K562 (cell line): ENCODE measurements at regions not wholly inside any gene's neighbourhood (a gene's known extent, or its start where the extent isn't known, plus 50 kb on each side); places are given as distances from the start of the nearest gene placed in this dataset.

Experiments
- CBX8 ChIP-seq: fragments of 200-600 bp; sonication (generic); IDR thresholded peaks from 2 replicates; pipeline ENCODE4 v1.6.1; 2012; ENCODE audit warnings: borderline replicate concordance, mixed run types, low read depth, mild to moderate bottlenecking, moderate library complexity, mixed read lengths, low read length, control low read depth, inconsistent platforms; ENCODE audit not compliant: poor library complexity, severe bottlenecking; ENCODE audit errors: extremely low read depth
- CHD2 ChIP-seq: IDR thresholded peaks from 2 replicates; pipeline ENCODE4 v1.6.1; 2011; ENCODE audit warnings: low read depth, low read length
- CREB1 ChIP-seq, 2 experiments: sonication (generic) in 1 of 2; formaldehyde crosslinking in 1 of 2; IDR thresholded peaks; 2 replicates each; pipeline versions ENCODE4 v1.6.1 to v1.8.0; 2012 to 2022; ENCODE audit warnings: inconsistent platforms in 1 of 2, mild to moderate bottlenecking in 1 of 2, missing genetic modification reagents in 1 of 2, moderate library complexity in 1 of 2
- CREBBP ChIP-seq: IDR thresholded peaks from one replicate; pipeline ENCODE4 v1.6.1; 2012; ENCODE audit warnings: low read depth, mild to moderate bottlenecking, control low read depth, inconsistent platforms, low read length
- CUX1 ChIP-seq: fragments of 200-800 bp; sonication (Bioruptor generic); IDR thresholded peaks from 2 replicates; pipeline ENCODE4 v1.6.1; 2016; ENCODE audit warnings: missing genetic modification characterization, missing compliant biosample characterization
- E2F4 ChIP-seq: sonication (generic); formaldehyde crosslinking; IDR thresholded peaks from 2 replicates; pipeline ENCODE4 v1.8.0; 2022; ENCODE audit warnings: mild to moderate bottlenecking, low read depth, missing genetic modification reagents
- GTF2A2 ChIP-seq: IDR thresholded peaks from 2 replicates; pipeline ENCODE4 v1.6.1; 2016; ENCODE audit warnings: mild to moderate bottlenecking, missing genetic modification characterization, missing compliant biosample characterization
- HDAC1 ChIP-seq, 2 experiments: fragments of 450-650 bp; IDR thresholded peaks; 2 replicates each; pipeline ENCODE4 v1.6.1; 2016 to 2017; ENCODE audit warnings: inconsistent platforms in 1 of 2, mild to moderate bottlenecking in 1 of 2, moderate library complexity in 1 of 2
- HOXB6 ChIP-seq: fragments of 250-450 bp; sonication (Bioruptor Pico); IDR thresholded peaks from 2 replicates; pipeline ENCODE4 v1.5.1; 2022; ENCODE audit warnings: mild to moderate bottlenecking, borderline replicate concordance
- MTA3 ChIP-seq: fragments of 450-650 bp; formaldehyde crosslinking; IDR thresholded peaks from 2 replicates; pipeline ENCODE4 v1.6.1; 2017; ENCODE audit warnings: mild to moderate bottlenecking, borderline replicate concordance
- NR3C1 ChIP-seq: sonication (generic); formaldehyde crosslinking; IDR thresholded peaks from 2 replicates; pipeline ENCODE4 v1.8.1; 2022; ENCODE audit warnings: missing genetic modification reagents
- POLR2B ChIP-seq: fragments of 450-650 bp; IDR thresholded peaks from 2 replicates; pipeline ENCODE4 v1.6.1; 2018; ENCODE audit warnings: low read depth; ENCODE audit not compliant: partially characterized antibody
- PRMT5 ChIP-seq: sonication (generic); formaldehyde crosslinking; IDR thresholded peaks from 2 replicates; pipeline ENCODE4 v1.5.0; 2020; ENCODE audit warnings: missing genetic modification reagents
- RAD51 ChIP-seq: fragments of 450-650 bp; IDR thresholded peaks from 2 replicates; pipeline ENCODE4 v1.7.1; 2016; ENCODE audit warnings: low read depth, mild to moderate bottlenecking, borderline replicate concordance
- SRSF7 ChIP-seq: fragments of 200-400 bp; formaldehyde crosslinking; optimal IDR thresholded peaks from 2 replicates; pipeline ENCODE3; 2017; ENCODE audit warnings: mild to moderate bottlenecking, low read depth, low read length
- TFAP4 ChIP-seq: sonication (generic); formaldehyde crosslinking; IDR thresholded peaks from 2 replicates; pipeline ENCODE4 v1.8.0; 2022; ENCODE audit warnings: missing genetic modification reagents, mild to moderate bottlenecking, moderate library complexity, borderline replicate concordance
- TRIM28 ChIP-seq: fragments of 450-650 bp; IDR thresholded peaks from 2 replicates; pipeline ENCODE4 v1.6.1; 2017
- ZKSCAN1 ChIP-seq: fragments of 150-350 bp; IDR thresholded peaks from 2 replicates; pipeline ENCODE4 v1.6.1; 2016; ENCODE audit warnings: low read depth, low read length
- ZNF551 ChIP-seq: fragments of 250-450 bp; sonication (Bioruptor Pico); IDR thresholded peaks from 2 replicates; pipeline ENCODE4 v1.5.0; 2021; ENCODE audit warnings: mild to moderate bottlenecking, moderate library complexity
- ZNF707 ChIP-seq: fragments of 250-450 bp; sonication (Bioruptor Pico); conservative IDR thresholded peaks from 2 replicates; pipeline ENCODE4 v1.8.0; 2022; ENCODE audit warnings: inconsistent platforms, mild to moderate bottlenecking, moderate library complexity
- ZSCAN32 ChIP-seq: fragments of 450-650 bp; formaldehyde crosslinking; IDR thresholded peaks from 2 replicates; pipeline ENCODE4 v1.4.0; 2020; ENCODE audit warnings: mild to moderate bottlenecking, moderate library complexity

- TF ChIP-seq TFAP4: no peak
- no peak for TF ChIP-seq CUX1
- no peak for TF ChIP-seq CHD2
- TF ChIP-seq POLR2B: no peak
- no peak; the same call in 1 of the 2 replicates for TF ChIP-seq RAD51
- no peak for TF ChIP-seq HOXB6 (CRISPR knock-in tag)
- TF ChIP-seq ZKSCAN1: no peak
- no peak for TF ChIP-seq SRSF7
- no peak for TF ChIP-seq ZNF551 (CRISPR knock-in tag)
- TF ChIP-seq NR3C1: no peak
- no peak for TF ChIP-seq ZSCAN32
- peak; percentile 57; the same call in 1 of the 2 replicates for TF ChIP-seq CREB1 (IDR thresholded peaks at IDR 0.05)
- TF ChIP-seq CREB1 (CRISPR knock-in tag; IDR thresholded peaks at IDR 0.05): no peak; the same call in 1 of the 2 replicates
- TF ChIP-seq PRMT5 (CRISPR knock-in tag): no peak
- no peak for TF ChIP-seq GTF2A2 (tag)
- no peak for TF ChIP-seq CREBBP
- no peak for TF ChIP-seq ZNF707 (CRISPR knock-in tag)
- no peak for TF ChIP-seq E2F4 (CRISPR knock-in tag)
- TF ChIP-seq TRIM28: no peak
- TF ChIP-seq CBX8: no peak
- TF ChIP-seq MTA3: peak; percentile 94
- peak; percentile 52 to 95 for TF ChIP-seq HDAC1 (IDR thresholded peaks at IDR 0.05)
Measured at GRCh38 chr6:15915508-15916178, 213.2 kb upstream of the MYLIP start (continued).
